WERI-Rb-1 (cell line): ENCODE measurements at regions not wholly inside any gene's neighbourhood (a gene's known extent, or its start where the extent isn't known, plus 50 kb on each side); places are given as distances from the start of the nearest gene placed in this dataset.

Experiments
- DNase-seq: peaks from one replicate; pipeline ENCODE4 v3.0.0-alpha.2; 2020
- H3K27ac ChIP-seq: fragments of 250-450 bp; sonication (Bioruptor Pico); 2 replicates; pipeline ENCODE4 v1.5.1; 2020; ENCODE audit warnings: mild to moderate bottlenecking, moderate library complexity
- H3K27me3 ChIP-seq: fragments of 250-450 bp; sonication (Bioruptor Pico); 2 replicates; pipeline ENCODE4 v1.5.1; 2021; ENCODE audit warnings: mild to moderate bottlenecking, low read depth, moderate library complexity; ENCODE audit not compliant: insufficient read depth, severe bottlenecking
- H3K36me3 ChIP-seq: fragments of 250-450 bp; sonication (Bioruptor Pico); 2 replicates; pipeline ENCODE4 v1.5.1; 2020; ENCODE audit warnings: mild to moderate bottlenecking, moderate library complexity
- H3K4me3 ChIP-seq: 2 replicates; pipeline ENCODE4 v1.5.1; 2011; ENCODE audit warnings: low read depth, mild to moderate bottlenecking, control low read depth, low read length
- H3K9me3 ChIP-seq: fragments of 250-450 bp; sonication (Bioruptor Pico); 2 replicates; pipeline ENCODE4 v1.5.1; 2021; ENCODE audit warnings: mild to moderate bottlenecking, moderate library complexity; ENCODE audit not compliant: severe bottlenecking
- TF ChIP-seq, protein P1 (sequence below): IDR thresholded peaks from 2 replicates; pipeline ENCODE4 v1.5.1; 2011; ENCODE audit warnings: low read depth, mild to moderate bottlenecking, control low read depth, inconsistent platforms, low read length

DNA sequence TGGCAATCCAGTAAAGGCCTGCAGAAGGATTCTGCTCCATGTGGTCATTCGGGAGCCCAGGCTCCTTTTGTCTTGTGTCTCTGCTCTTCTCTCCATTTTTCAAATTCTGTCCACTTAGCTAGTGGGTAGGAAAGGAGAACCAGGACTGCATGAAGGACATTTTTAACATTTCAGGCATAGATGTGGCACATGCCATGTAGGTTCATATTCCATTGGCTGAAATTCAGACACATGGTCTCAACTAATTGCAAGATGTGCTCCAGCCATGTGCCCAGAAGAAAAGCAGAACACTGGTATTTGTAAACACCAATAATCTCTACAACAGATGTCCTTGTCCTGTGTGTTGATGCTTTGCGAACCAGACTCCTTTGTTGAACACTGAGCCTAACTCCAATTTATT is 85.2 kb upstream of the WLS start:
- Histone ChIP-seq H3K36me3 (no peaks in the 10 kb centered on the region), H3K27ac (no peak overlapping the region), H3K4me3 (no peak overlapping the region), H3K9me3 (no peaks in the 10 kb centered on the region), H3K27me3 (no peaks in the 10 kb centered on the region)
- DNase-seq, result no peak
- TF ChIP-seq, protein P1, sequence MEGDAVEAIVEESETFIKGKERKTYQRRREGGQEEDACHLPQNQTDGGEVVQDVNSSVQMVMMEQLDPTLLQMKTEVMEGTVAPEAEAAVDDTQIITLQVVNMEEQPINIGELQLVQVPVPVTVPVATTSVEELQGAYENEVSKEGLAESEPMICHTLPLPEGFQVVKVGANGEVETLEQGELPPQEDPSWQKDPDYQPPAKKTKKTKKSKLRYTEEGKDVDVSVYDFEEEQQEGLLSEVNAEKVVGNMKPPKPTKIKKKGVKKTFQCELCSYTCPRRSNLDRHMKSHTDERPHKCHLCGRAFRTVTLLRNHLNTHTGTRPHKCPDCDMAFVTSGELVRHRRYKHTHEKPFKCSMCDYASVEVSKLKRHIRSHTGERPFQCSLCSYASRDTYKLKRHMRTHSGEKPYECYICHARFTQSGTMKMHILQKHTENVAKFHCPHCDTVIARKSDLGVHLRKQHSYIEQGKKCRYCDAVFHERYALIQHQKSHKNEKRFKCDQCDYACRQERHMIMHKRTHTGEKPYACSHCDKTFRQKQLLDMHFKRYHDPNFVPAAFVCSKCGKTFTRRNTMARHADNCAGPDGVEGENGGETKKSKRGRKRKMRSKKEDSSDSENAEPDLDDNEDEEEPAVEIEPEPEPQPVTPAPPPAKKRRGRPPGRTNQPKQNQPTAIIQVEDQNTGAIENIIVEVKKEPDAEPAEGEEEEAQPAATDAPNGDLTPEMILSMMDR, result no peak

DNA sequence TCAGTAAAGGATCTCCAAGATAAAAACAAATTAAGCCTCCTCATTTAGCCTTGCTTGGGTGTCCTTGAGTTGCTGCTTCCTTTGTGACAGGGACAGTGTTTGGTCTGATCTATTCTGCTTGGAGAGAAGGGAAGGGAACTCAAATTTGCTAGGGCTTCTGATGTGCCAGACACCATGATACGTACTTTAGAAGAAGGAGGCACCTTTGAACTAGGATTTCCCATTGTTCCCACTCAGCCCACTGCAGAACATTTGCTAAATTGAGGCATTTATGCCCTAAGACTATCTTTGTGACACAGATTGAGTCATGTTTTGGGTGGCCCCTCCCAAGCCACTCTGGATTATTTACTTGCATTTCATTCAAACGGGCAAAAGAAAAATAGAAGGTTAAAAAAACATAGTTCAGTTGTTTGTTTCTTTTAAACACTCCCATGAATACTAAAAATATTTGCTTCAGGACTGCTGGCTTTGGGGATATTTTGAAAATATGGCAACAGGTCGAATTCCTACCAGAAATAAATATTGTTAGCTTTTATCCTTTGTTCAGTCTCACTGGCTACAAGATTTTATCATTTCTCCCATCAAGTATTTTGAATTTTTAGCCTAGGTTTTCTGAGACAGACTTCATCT is 81.9 kb upstream of the WLS start:
- no peaks in the 10 kb centered on the region for H3K9me3 ChIP-seq
- H3K27me3 ChIP-seq, result no peaks in the 10 kb centered on the region
- no peak overlapping the region for H3K4me3 ChIP-seq
- no peak for DNase-seq
- H3K36me3 ChIP-seq, result no peaks in the 10 kb centered on the region
- TF ChIP-seq, protein P1, result no peak
- no peak overlapping the region for H3K27ac ChIP-seq

DNA sequence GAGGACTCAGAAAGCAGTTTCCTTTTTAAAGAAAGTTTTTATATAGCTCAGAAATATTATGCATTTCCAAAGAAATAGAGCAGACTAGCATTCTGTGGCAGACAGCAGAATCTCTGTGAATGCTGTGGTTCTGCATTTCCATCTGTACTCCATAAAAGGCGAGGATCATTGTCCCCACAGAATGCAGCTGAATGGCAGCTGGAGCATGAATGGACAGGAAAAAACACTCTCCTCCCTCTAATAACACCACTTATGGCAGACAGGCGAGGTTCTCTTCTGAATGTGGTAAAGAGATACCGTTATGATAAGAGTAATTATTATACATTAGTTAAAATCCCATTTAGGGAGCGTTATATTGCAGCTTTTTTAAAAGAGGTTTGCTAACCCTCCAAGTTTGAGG is 81.4 kb upstream of the WLS start:
- no peak for DNase-seq
- H3K4me3 ChIP-seq, result no peak overlapping the region
- no peaks in the 10 kb centered on the region for H3K9me3 ChIP-seq
- TF ChIP-seq, protein P1, result no peak
- no peaks in the 10 kb centered on the region for H3K27me3 ChIP-seq
- no peaks in the 10 kb centered on the region for H3K36me3 ChIP-seq
- H3K27ac ChIP-seq, result no peak overlapping the region

DNA sequence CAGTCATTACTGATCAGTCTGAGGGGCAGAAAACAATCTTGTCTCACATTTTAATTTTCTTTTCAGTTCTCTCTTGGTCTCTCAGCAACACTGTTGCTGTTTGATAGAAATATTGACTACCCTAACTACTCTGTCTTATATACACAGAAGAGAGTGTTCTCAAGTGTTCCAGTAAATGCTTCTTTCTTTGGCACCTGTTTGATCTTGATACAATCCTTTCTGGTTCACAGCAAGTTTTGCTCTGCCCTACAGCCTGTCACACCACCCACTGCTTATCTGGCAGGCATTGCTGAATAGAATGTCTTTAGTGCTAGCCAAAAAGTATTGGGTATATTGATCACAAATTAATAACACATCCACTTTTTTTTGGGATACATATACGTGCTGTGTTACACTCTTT is 75.7 kb upstream of the WLS start:
- no peak overlapping the region for H3K27ac ChIP-seq
- TF ChIP-seq, protein P1, result no peak
- no peaks in the 10 kb centered on the region for H3K27me3 ChIP-seq
- no peak overlapping the region for H3K4me3 ChIP-seq
- no peak for DNase-seq
- H3K36me3 ChIP-seq, result no peaks in the 10 kb centered on the region
- H3K9me3 ChIP-seq, result no peaks in the 10 kb centered on the region

DNA sequence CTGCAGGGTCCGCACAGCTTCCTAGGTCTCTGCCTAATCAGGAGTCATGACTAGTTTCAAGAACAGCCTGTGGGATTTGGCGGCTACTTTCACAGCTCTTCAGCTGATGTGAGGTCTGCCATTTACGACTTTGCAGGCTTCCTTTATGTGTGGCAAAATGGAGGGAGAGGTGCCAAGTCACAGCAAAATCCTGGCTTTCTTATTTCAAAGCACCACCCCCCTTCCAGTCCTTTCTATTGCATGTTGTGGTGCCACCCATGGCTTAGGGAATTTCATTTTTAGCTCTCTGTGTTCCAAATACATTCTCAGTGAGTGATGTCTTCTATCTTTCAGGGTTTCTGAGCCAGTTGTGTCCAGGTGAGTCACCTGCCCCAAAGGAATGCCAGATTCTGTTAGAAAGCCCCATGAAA is 75.1 kb upstream of the WLS start:
- DNase-seq, result no peak
- Histone ChIP-seq H3K27me3 (no peaks in the 10 kb centered on the region), H3K4me3 (no peak overlapping the region), H3K27ac (no peak overlapping the region), H3K9me3 (no peaks in the 10 kb centered on the region), H3K36me3 (no peaks in the 10 kb centered on the region)
- TF ChIP-seq, protein P1, result no peak

DNA sequence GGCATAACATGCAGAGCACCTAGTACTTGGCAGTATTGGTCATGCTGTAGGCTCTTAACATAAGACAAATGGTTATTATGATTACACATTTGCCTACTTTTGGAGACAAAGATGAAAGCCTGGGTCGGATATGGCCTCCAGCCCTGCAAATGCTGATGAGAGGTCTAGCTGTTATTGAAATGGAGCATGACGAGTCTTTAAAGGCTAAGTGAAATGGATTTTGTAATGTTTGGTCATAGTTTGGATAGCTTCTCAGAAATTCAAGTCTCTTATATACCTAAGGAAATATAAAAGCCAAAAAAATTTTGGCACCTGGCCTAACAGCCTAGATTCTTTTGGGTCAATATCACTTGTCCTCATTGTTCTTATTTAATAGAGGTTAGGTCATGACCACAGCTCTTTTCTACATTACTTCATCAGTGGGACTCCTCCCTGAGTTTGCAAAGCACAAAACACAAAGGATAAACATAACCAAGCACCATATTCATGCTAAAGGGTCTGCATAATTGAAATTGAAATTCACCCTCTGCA is 69.2 kb upstream of the WLS start:
- no peaks in the 10 kb centered on the region for H3K36me3 ChIP-seq
- no peak overlapping the region for H3K4me3 ChIP-seq
- no peaks in the 10 kb centered on the region for H3K9me3 ChIP-seq
- no peaks in the 10 kb centered on the region for H3K27me3 ChIP-seq
- no peak overlapping the region for H3K27ac ChIP-seq
- TF ChIP-seq, protein P1, result no peak
- DNase-seq, result no peak
